GM12892 (cell line): ENCODE measurements at regions not wholly inside any gene's neighbourhood (a gene's known extent, or its start where the extent isn't known, plus 50 kb on each side); places are given as distances from the start of the nearest gene placed in this dataset.
"Not testable (repeated sequence)": the region's sequence is repeated elsewhere in the genome, so short reads cannot be mapped to it uniquely, and the experiment has no call there.

Source experiments
- DNase-seq: peaks from one replicate; pipeline ENCODE4 v3.0.0; 2011; ENCODE audit not compliant: insufficient read length
- FAIRE-seq: peaks from 2 replicates; lab custom pipeline; 2011; peaks lifted over from hg19 to GRCh38; lab: Jason Lieb, UNC
- POLR2A ChIP-seq: IDR thresholded peaks from 2 replicates; pipeline ENCODE4 v1.6.1; 2011; ENCODE audit warnings: low read depth, low read length, control low read depth
- POLR2AphosphoS5 ChIP-seq: IDR thresholded peaks from 2 replicates; pipeline ENCODE4 v1.6.1; 2011; ENCODE audit warnings: low read depth, low read length, control low read depth
- TAF1 ChIP-seq: IDR thresholded peaks from 2 replicates; pipeline ENCODE4 v1.6.1; 2011; ENCODE audit warnings: low read depth, mild to moderate bottlenecking, control low read depth, low read length, borderline replicate concordance

DNA sequence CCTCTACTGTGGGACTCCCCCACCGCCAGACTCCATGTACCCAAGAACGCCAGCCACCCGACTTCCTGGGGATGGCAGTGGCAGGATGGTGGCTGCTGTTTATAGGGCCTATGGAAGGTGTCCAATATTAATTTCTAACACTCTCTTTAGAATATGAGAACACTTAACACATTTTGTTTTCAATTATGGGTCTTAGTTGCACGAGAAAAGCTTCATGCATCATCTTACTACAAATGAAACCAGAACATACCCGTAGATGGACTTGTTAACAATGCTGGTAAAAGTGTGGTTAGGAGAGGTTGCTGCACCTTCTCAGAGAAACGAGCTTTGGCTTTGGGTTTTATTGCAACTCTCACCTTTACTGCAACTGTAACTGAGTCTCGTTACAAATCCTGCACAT, 335.6 kb upstream of the ID2 start:
- FAIRE-seq (no peak), DNase-seq (no peak)
- no peak for TF ChIP-seq POLR2A
- TF ChIP-seq POLR2AphosphoS5 = no peak
- no peak for TF ChIP-seq TAF1

DNA sequence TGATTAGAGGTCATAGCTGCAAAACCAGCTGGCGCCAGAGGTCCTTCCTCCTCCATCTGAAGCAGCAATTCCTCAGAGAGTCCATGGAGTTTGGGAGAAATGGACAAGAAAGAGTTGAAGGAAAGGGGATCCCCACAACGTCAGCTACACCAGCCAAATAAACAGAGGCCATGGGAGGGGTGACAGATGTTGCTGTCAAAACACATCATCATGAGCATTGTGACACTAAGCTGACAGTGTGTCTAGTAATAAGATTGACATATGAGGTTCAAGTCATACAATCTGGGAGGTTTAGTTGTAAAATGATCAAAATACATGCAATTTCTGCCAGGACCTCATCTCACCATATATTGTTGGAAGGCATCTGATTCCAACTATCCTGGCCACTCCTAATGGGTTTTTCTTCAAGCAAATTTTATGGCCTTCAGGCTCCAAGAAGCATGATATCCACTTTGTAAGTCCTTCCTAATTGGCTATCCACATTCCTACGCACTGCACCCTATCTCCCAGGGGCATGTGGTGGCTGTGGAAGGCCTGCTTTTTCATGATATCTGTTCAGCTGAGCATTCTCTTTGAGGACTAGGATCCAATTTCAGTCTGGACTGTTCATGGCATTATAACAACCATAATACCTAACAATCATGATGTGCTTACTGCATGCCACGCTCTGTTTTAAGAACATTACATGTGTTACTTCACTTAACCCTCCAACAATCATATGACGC, 335.0 kb upstream of the ID2 start:
- FAIRE-seq = no peak
- TF ChIP-seq POLR2AphosphoS5 = no peak
- TF ChIP-seq TAF1 = no peak
- no peak for TF ChIP-seq POLR2A
- DNase-seq = no peak

DNA sequence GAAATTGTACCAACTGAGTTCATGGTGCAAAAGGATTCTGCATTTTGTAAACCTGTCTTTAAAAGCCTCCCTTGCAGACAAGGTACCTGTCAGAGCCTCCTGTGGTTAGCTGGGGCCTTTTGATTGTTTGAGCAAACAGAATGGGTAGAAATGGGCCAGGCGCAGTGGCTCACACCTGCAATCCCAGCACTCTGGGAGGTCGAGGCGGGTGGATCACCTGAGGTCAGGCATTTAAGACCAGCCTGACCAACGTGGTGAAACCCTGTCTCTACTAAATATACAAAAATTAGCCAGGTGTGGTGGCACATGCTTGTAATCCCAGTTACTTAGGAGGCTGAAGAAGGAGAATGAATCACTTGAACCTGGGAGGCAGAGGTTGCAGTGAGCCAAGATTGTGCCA, 332.9 kb upstream of the ID2 start:
- not testable (repeated sequence) for DNase-seq, FAIRE-seq

DNA sequence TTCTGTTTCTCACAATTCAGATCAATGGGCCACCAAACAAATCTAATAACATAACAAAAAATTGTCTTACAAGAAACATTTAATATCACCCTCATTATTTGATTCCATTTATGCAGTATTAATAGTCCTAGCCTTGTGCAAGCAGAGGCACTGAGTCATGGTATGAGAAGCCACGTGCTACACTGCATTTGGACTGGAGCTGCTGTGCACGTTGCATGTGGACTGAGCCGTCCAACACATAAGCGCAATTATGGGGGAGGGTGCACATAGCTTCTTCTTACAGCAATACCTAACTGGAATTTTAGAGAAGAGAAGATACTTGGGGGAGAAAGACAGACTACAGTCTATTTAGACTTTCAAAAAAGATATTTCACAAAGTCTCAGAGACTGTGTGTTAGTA, 329.6 kb upstream of the ID2 start:
- no peak for FAIRE-seq
- no peak for DNase-seq
- no peak for TF ChIP-seq POLR2AphosphoS5

DNA sequence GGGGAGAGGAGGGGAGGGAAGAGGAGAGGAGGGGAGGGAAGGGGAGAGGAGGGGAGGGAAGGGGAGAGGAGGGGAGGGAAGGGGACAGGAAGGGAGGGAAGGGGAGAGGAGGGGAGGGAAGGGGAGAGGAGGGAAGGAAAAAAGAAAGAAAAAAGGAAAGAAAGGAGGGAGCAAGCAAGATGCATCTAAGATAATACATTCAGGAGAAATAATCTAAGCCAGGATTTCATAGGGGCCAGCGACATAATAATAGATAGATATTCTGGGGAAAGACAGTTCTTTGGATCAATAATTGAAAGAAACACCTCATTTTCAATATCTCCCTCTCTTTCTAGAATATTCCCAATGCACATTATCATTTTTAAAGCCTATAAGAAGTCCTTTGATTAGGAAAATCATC, 328.9 kb upstream of the ID2 start:
- DNase-seq (no peak), FAIRE-seq (no peak)
- TF ChIP-seq TAF1 (no peak), POLR2A (no peak), POLR2AphosphoS5 (no peak)

DNA sequence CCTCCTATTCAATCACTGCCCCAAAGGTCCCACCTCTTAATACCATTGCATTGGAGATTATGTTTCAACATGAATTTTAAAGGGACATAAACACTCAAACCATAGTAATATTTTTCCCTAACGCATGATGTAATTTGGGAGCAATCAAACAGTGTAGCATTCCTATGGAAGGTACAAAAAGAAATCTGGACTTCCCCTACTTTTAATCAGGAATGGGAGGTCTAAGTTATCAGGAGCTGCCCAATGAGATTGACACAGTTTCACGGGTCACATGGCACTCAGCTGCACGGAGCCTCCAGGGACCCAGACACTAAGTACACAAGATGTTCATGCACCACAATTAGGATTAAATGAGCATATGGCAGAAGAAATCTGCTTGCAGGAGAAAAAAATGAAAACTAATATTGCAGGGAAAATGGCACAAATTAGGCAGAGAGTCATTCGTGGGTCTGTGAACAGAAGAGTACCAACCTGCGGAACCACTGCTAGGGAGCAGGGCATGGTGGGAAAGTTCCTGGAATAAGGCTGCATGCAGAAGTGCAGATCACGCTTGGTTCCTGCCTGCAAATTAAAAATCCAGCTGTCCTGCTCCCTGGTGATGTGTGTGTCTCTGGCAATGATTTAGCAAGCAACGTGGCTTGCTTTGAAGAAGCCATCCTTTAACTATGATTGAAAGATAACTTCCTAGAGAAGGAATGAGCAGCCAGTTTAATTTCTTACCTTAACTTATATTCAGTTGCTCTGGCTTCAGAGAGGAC, 326.6 kb upstream of the ID2 start:
- no peak for TF ChIP-seq TAF1
- DNase-seq = no peak
- no peak for FAIRE-seq

DNA sequence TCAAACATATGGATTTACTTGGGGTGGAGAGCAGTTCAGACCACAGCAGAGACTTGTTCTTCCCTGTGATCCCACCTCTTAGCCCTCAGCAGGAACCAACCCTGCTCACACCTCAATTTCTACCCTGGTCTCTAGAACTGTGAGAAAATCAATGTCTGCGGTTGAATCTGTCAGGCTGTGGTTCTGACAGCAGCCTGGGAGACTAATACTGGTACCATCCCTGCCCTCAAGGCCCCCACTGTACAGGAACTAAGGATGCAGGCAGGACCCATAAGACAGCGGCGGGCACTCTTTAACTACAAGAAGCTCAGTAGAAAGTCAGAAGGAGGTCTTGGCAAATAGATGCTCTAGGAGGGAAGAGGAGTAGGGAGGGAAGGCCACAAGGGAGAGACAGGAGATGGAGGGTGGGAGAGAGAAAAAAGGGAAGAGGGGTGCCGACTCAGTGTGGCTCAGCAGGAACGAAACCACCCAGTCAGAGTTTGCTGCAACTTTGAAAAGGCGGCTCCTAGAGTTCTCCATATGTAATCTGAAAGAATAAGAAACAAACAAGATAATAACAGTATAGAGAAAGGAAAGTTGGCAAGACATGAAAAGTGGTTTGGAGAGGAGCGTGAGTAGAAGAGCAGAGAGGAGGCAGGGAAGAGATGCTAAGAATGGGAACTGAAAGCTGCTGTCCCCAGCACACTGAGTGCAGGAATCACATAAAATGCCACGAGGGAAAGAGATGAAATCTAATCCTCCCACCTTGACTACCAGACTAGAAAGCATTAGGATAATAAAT, 323.9 kb upstream of the ID2 start:
- TF ChIP-seq POLR2A (no peak), POLR2AphosphoS5 (no peak)
- no peak for DNase-seq
- no peak for FAIRE-seq

DNA sequence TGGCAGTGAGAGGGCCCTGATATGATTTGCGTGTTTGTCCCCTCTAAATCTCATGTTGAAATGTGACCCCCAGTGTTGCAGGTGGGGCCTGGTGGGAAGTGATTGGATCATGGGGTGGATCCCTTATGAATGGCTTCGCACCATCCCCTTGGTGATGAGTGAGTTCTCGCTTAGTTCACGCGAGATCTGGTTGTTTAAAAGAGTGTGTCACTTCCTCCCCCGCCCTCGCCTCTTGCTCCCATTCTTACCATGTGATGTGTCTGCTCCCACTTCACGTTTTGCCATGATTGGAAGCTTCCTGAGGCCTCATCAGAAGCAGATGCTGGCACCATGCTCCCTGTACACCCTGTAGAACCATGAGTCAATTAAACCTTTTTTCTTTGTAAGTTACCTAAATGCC, 319.9 kb upstream of the ID2 start:
- TF ChIP-seq TAF1 (no peak), POLR2AphosphoS5 (no peak), POLR2A (no peak)
- FAIRE-seq (no peak), DNase-seq (no peak)

DNA sequence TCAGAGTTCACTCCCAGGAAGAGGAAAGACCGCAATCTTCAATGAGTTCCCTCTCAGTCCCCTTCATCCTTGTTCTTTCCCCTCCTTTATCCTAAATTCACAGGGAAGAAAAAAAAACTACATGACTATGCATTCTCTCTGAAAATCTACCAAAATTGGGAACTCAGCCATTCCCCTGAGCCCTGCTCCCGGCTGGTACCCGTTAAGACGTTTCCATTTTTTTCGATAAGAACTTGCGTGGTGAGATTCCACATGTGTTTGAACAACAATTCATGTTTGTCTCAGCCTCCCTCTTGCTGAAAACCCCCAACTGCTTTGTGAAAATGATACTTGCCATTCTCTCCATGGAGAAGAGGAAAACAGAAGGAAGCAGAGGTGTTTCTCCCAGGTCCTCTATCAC, 318.7 kb upstream of the ID2 start:
- TF ChIP-seq TAF1 (no peak), POLR2A (no peak), POLR2AphosphoS5 (no peak)
- FAIRE-seq (no peak), DNase-seq (no peak)

DNA sequence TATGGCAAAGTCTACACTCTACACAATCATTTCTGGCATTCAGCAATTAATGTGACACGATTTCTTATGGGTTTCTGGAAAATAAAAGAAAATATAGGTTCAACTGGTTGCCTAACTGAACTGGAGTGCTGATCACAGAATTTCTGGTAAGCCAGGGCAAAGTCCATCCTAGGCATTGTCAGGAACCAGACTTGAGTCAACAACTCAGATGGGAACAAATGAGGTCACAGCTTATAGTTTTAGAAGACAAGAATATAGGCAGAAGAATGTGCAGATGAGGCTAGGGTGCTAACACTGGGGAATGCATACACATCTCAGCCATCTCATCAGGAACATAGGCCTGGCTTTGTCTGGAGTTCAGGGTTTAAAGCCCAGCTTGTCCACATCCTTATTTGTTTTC, 317.2 kb upstream of the ID2 start:
- no peak for FAIRE-seq
- no peak for DNase-seq
- TF ChIP-seq POLR2A = no peak
- no peak for TF ChIP-seq TAF1
- no peak for TF ChIP-seq POLR2AphosphoS5

DNA sequence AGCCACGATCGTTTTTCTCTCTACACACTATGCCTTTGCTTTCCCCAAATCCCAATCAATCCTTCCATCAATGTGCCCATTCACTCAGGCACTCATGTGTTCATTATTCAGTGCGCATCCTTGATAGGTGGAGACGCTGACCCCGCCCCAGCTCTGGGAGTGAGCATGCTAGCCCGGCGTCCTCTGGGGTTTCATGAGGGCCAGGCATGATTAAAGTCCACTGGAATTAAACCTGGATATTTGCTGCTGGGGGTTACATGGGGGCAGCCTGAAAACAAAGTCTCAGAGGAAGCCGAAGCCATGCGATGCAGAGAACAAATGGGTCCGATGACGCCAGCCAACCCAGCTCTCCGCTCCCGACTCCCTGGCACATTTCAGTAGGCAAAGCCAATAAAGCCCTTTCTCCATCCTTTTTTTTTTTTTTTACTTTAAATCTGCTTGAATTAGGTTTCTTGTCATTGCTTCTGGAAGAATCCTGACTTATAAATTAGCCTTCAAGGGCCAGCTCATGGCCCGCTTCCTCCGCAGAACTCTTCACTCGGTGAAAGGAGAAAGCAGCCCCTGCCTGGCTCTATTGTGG, 316.4 kb upstream of the ID2 start:
- FAIRE-seq (no peak), DNase-seq (no peak)
- TF ChIP-seq POLR2A = no peak
- TF ChIP-seq TAF1 = no peak
- TF ChIP-seq POLR2AphosphoS5 = no peak

DNA sequence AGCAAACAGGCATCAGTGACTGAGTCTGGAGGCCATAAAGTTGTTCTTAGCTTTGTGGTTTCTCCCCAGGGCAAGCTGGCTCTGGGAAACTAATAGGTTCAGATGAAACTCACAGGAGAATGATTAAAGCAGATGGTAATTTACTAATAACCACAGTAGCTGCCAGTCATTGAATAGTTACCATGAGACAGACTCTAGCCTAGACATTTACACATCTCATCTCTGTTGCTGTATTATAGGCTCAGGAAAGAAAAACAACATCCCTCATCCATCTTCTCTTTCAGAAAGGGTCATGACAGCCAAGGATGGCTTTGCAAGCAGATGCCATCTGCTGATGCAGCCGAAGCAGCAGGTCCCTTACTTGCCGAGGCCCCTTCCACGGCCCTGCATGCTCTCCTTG, 314.0 kb upstream of the ID2 start:
- DNase-seq (no peak), FAIRE-seq (no peak)
- TF ChIP-seq POLR2A (no peak), POLR2AphosphoS5 (no peak), TAF1 (no peak)
